GM19452 (cell line): ENCODE measurements at regions not wholly inside any gene's neighbourhood (a gene's known extent, or its start where the extent isn't known, plus 50 kb on each side); places are given as distances from the start of the nearest gene placed in this dataset.

ENCODE experiments used
- ATAC-seq: cut with Tn5 transposase; IDR thresholded peaks from one replicate; pipeline ENCODE4 v1.9.1; 2021; ENCODE audit not compliant: unreplicated experiment

- no peak for ATAC-seq
These were observed 100.9 kb downstream of the SAMD9 start for GRCh38 chr7:93016681-93017381.

- no peak for ATAC-seq
These were observed 101.8 kb downstream of the SAMD9 start for GRCh38 chr7:93015779-93016481.

GRCh38 chr7:93015101-93015778 is 102.5 kb downstream of the SAMD9 start:
- ATAC-seq, result no peak

- ATAC-seq, result no peak
These were observed 103.4 kb downstream of the SAMD9 start for GRCh38 chr7:93014410-93014809.

GRCh38 chr7:93013446-93014061 is 104.2 kb downstream of the SAMD9 start:
- no peak for ATAC-seq

GRCh38 chr7:93011351-93012294 is 106.2 kb downstream of the SAMD9 start:
- no peak for ATAC-seq

GRCh38 chr7:93008833-93009232 is 108.9 kb downstream of the SAMD9 start:
- no peak for ATAC-seq

DNA sequence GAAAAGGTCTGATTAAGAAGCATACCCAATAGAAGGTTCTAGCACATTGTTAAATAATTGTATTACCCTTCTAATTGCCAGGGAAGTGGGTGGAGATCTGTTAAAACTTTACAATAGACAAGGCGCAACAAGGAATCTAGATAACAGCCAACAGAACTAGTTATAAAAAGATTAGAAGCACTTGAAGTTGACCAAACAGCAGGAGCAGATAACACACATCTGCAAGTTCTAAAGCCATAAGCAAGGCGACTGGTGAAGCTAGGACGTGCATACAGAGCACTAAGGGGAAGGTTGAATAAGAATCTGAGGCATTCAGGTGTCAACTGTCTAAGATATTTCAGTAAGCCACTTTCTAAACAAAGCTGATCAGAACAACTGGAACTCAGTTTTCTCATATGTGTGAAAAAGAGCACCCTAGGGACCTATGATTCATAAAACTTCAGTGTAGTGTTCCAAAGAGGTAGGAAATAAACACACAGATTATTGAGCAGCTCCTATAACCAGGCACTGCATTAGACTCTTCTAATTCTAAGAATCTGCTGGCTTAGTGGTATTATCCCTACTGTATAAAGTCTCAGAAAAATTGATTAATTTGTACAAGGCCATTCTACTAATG is 111.2 kb downstream of the SAMD9 start:
- ATAC-seq, result no peak

GRCh38 chr7:93004906-93005305 is 112.9 kb downstream of the SAMD9 start:
- no peak for ATAC-seq

- ATAC-seq, result no peak
These were observed 120.1 kb downstream of the SAMD9 start for GRCh38 chr7:92997719-92998118.

DNA sequence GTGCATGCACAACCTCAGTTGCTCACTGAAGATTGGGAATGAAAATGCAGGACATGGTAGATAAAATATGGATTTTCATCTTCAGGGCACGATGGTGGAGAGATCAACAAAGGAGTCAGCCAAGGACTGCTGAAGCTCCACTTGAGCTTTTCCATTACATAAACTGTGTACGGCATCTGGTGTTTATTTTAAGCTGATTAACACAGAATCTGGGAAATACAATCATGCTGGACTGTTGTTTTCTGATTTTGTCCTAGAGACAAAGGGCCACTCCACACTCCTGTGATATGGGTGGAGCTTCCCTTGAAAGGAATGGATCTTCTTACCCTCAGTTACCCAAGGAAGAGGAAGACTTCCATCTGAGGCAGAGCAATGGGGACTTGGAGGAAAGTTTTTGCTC is 120.6 kb downstream of the SAMD9 start:
- ATAC-seq, result no peak

GRCh38 chr7:92994901-92995300 is 122.9 kb downstream of the SAMD9 start:
- ATAC-seq, result no peak

GRCh38 chr7:92992932-92993331 is 124.8 kb downstream of the SAMD9 start:
- ATAC-seq, result no peak

- no peak for ATAC-seq
These were observed 125.3 kb downstream of the SAMD9 start for GRCh38 chr7:92992483-92992882.

- no peak for ATAC-seq
These were observed 126.6 kb downstream of the SAMD9 start for GRCh38 chr7:92991190-92991589.

GRCh38 chr7:92988941-92989545 is 128.7 kb downstream of the SAMD9 start:
- no peak for ATAC-seq

- no peak for ATAC-seq
These were observed 129.7 kb downstream of the SAMD9 start for GRCh38 chr7:92988051-92988450.

- ATAC-seq, result no peak
These were observed 130.2 kb downstream of the SAMD9 start for GRCh38 chr7:92987538-92987937.

DNA sequence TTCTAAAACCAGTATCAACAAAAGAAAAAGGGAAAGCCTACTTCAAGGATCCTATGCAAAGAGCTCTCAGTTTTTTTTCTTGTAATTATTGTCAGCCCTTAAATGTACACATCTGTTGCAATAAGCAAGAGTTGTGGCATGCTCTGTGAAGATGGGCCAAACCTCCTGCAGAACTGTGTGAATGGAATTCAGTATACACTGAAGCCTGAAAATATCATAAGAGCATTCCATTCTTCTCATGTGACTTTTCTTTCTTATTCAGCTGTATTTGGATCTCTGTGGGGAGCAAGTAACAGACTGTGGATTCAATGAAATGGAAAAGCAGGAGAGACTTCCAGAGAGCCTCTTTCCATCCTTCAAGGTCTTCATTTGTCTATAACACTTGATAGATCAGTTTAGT is 130.7 kb downstream of the SAMD9 start:
- ATAC-seq, result no peak

DNA sequence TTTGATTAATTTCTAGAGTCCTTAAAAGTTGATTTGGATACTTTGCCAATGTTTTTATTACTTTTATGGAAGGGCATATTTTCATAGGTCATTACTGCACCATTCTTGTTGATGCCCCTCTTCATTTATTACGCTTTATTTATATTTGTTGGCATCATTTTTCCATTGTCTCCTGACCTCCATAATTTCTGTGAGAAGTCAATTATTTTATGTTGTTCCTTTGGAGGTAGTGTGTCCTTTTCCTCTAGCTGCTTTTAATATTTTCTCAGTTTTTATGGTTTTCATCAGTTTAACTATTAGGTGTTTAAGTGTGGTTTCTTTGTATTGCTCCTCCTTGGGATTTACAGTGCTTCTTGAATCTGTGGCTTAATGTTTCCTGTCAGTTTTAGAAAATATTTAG is 134.9 kb downstream of the SAMD9 start:
- no peak for ATAC-seq
